GM18498 (cell line): ENCODE measurements at regions not wholly inside any gene's neighbourhood (a gene's known extent, or its start where the extent isn't known, plus 50 kb on each side); places are given as distances from the start of the nearest gene placed in this dataset.
A peak's percentile ranks its signal among the peaks of the same experiment; 100 is the strongest.

Source experiments
- ATAC-seq: cut with Tn5 transposase; IDR thresholded peaks from one replicate; pipeline ENCODE4 v1.9.1; 2021; ENCODE audit warnings: mild to moderate bottlenecking, moderate library complexity; ENCODE audit not compliant: unreplicated experiment

- ATAC-seq, result peak; percentile 33
These were observed 51.8 kb upstream of the PMAIP1 start for GRCh38 chr18:59848002-59848401.

GRCh38 chr18:59847491-59847846 lies 52.3 kb upstream of the PMAIP1 start:
- peak; percentile 25 for ATAC-seq

- peak; percentile 97 for ATAC-seq
These were observed 52.8 kb upstream of the PMAIP1 start for GRCh38 chr18:59846814-59847490.

GRCh38 chr18:59842947-59843346 lies 56.8 kb upstream of the PMAIP1 start:
- no peak for ATAC-seq

- ATAC-seq, result no peak
These were observed 59.7 kb upstream of the PMAIP1 start for GRCh38 chr18:59839931-59840685.

GRCh38 chr18:59839246-59839645 lies 60.5 kb upstream of the PMAIP1 start:
- no peak for ATAC-seq

- peak; percentile 58 for ATAC-seq
These were observed 62.2 kb upstream of the PMAIP1 start for GRCh38 chr18:59837586-59837985.

GRCh38 chr18:59835605-59836379 lies 64.0 kb upstream of the PMAIP1 start:
- no peak for ATAC-seq

GRCh38 chr18:59834267-59834666 lies 65.5 kb upstream of the PMAIP1 start:
- peak; percentile 43 for ATAC-seq

GRCh38 chr18:59833785-59834184 lies 66.0 kb upstream of the PMAIP1 start:
- ATAC-seq, result peak; percentile 76

GRCh38 chr18:59823596-59824195 lies 76.1 kb upstream of the PMAIP1 start:
- peak; percentile 85 for ATAC-seq

- ATAC-seq, result no peak
These were observed 76.9 kb upstream of the PMAIP1 start for GRCh38 chr18:59822612-59823550.

GRCh38 chr18:59821983-59822382 lies 77.8 kb upstream of the PMAIP1 start:
- no peak for ATAC-seq

- no peak for ATAC-seq
These were observed 79.1 kb upstream of the PMAIP1 start for GRCh38 chr18:59820663-59821062.

- no peak for ATAC-seq
These were observed 81.0 kb upstream of the PMAIP1 start for GRCh38 chr18:59818769-59819168.

- no peak for ATAC-seq
These were observed 84.9 kb upstream of the PMAIP1 start for GRCh38 chr18:59814891-59815290.

- ATAC-seq, result no peak
These were observed 85.9 kb upstream of the PMAIP1 start for GRCh38 chr18:59813942-59814341.

GRCh38 chr18:59810735-59811520 lies 88.9 kb upstream of the PMAIP1 start:
- no peak for ATAC-seq

GRCh38 chr18:59810183-59810582 lies 89.6 kb upstream of the PMAIP1 start:
- ATAC-seq, result peak; percentile 43
